Keratinocyte (primary cell): ENCODE measurements at regions not wholly inside any gene's neighbourhood (a gene's known extent, or its start where the extent isn't known, plus 50 kb on each side); places are given as distances from the start of the nearest gene placed in this dataset.

Experiments
- EZH2 ChIP-seq: IDR thresholded peaks from one replicate; pipeline ENCODE4 v1.6.1; 2012; ENCODE audit warnings: inconsistent platforms, mild to moderate bottlenecking, low read length, moderate library complexity
- TF ChIP-seq, protein P1 (sequence below), 3 experiments: IDR thresholded peaks in 1 of 3; conservative IDR thresholded peaks in 1 of 3; optimal IDR thresholded peaks in 1 of 3; 2 replicates in 2 of 3; 3 replicates in 1 of 3; pipeline versions ENCODE3 to v1.5.1; 2011; ENCODE audit warnings: low read length in 3 of 3, mild to moderate bottlenecking in 3 of 3, moderate library complexity in 2 of 3, control low read depth in 1 of 3, inconsistent platforms in 1 of 3; ENCODE audit not compliant: insufficient read depth in 2 of 3; ENCODE audit errors: extremely low read depth in 1 of 3

DNA sequence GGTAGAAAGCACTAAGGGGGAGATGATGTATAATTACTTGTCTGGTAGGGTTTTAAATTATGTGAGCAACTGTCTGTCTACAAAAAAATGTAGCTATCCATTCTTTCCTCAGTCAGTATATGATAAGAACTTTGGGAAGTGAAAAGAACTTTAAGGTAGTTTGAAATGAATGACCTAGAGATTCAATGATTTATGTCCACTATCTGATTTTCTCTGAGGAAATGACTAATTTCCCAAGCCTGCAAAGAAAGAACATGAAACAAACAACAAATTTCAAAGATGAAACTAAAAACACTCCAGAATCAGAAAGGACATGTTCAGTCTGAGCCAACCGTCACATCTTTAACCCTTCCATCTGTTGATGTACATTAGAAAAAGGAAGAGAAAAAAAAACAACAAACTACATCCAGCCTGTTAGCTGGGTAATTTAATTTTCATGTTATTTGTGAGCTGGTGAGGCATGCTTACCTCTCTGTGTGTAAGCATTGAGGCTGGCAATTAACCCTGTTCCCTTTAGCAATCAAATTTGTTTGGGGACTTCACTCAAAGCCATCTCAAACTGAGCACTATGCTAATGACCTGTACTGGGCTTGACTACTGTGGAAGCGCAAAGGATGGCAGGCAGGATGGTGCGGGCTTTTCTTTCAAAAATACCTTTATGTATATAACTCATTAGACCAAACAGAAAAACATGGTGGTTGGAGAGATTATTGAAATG, 220.1 kb downstream of the TUSC7 start:
- TF ChIP-seq, protein P1, sequence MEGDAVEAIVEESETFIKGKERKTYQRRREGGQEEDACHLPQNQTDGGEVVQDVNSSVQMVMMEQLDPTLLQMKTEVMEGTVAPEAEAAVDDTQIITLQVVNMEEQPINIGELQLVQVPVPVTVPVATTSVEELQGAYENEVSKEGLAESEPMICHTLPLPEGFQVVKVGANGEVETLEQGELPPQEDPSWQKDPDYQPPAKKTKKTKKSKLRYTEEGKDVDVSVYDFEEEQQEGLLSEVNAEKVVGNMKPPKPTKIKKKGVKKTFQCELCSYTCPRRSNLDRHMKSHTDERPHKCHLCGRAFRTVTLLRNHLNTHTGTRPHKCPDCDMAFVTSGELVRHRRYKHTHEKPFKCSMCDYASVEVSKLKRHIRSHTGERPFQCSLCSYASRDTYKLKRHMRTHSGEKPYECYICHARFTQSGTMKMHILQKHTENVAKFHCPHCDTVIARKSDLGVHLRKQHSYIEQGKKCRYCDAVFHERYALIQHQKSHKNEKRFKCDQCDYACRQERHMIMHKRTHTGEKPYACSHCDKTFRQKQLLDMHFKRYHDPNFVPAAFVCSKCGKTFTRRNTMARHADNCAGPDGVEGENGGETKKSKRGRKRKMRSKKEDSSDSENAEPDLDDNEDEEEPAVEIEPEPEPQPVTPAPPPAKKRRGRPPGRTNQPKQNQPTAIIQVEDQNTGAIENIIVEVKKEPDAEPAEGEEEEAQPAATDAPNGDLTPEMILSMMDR (optimal IDR thresholded peaks at IDR 0.05 in 1 of 3, IDR thresholded peaks at IDR 0.05 in 1 of 3, conservative IDR thresholded peaks at IDR 0.05 in 1 of 3; ENCODE audit: extremely low read depth in 1 of 3, insufficient read depth in 2 of 3, low read length in 3 of 3) = no peak
- TF ChIP-seq EZH2 = no peak
